Muscle of leg (tissue), 3 donors: ENCODE measurements at regions not wholly inside any gene's neighbourhood (a gene's known extent, or its start where the extent isn't known, plus 50 kb on each side); places are given as distances from the start of the nearest gene placed in this dataset.

ENCODE experiments used
- DNase-seq: peaks from one replicate; pipeline ENCODE4 v3.0.0; 2013
- H3K27ac ChIP-seq: one replicate; pipeline ENCODE4 v1.5.1; 2013; ENCODE audit warnings: mild to moderate bottlenecking, low read length, control low read depth
- H3K27me3 ChIP-seq: one replicate; pipeline ENCODE4 v1.6.1; 2013; ENCODE audit warnings: low read length; ENCODE audit not compliant: control insufficient read depth, insufficient read depth
- H3K36me3 ChIP-seq: one replicate; pipeline ENCODE4 v1.6.1; 2013; ENCODE audit warnings: low read length; ENCODE audit not compliant: control insufficient read depth, insufficient read depth
- H3K4me1 ChIP-seq: one replicate; pipeline ENCODE4 v1.6.1; 2013; ENCODE audit warnings: low read length; ENCODE audit not compliant: control insufficient read depth, insufficient read depth
- H3K4me3 ChIP-seq: one replicate; pipeline ENCODE4 v1.5.1; 2013; ENCODE audit warnings: low read length, control low read depth
- H3K9me3 ChIP-seq: replicated peaks from 2 replicates; pipeline ENCODE4 v1.6.1; 2013; ENCODE audit warnings: low read depth, low read length; ENCODE audit not compliant: control insufficient read depth
- WGBS: methylation state at CpG from one replicate; pipeline ENCODE4 v1.1.5; 2013; ENCODE audit warnings: missing lambda C conversion rate; ENCODE audit not compliant: insufficient coverage; 5-methylcytosine and 5-hydroxymethylcytosine counted together

DNA sequence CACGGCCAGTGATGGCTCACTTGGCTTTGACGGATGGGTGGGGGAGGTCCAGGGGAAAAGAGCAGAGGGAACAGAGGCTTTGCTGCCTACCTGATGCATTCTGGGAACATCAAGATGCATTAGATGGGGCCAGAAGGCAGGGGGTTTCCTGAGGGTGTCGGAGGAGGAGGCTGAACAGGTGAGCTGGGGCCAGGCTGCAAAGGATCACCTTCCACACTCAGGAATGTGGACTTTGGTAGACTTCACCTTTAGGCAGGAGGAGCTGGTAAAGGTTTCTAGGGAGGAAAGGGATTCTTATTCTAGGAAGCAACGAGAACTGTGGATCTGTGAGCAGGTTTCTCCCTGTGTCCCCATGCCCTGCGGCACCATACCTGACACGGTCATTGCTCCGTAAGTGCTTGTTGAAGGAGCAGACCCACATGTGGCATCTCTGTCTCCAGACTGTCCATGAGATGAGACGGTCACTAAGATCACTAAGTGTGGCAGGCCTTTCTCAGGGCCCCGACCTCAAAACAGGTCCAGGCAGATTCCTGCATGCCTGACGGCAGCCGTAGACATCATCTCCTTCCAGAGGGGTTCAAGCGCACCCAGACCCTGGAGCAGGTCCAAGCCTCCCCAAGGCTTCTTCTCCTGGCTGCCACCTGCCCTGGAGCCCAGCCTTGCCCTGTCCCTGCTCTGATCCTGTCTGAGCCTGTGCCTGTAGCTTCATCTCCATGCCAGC lies 89.1 kb upstream of the SLC25A33 start:
- 93% methylated on average over 12 of the region's 12 CpGs for WGBS
- no peaks in the 10 kb centered on the region for H3K9me3 ChIP-seq
- peaks cover 3% of the 10 kb centered on the region for H3K27me3 ChIP-seq
- no peak overlapping the region for H3K4me3 ChIP-seq
- H3K27ac ChIP-seq = no peak overlapping the region
- peaks cover 44% of the 10 kb centered on the region for H3K4me1 ChIP-seq
- DNase-seq = no peak
- H3K36me3 ChIP-seq = no peaks in the 10 kb centered on the region

DNA sequence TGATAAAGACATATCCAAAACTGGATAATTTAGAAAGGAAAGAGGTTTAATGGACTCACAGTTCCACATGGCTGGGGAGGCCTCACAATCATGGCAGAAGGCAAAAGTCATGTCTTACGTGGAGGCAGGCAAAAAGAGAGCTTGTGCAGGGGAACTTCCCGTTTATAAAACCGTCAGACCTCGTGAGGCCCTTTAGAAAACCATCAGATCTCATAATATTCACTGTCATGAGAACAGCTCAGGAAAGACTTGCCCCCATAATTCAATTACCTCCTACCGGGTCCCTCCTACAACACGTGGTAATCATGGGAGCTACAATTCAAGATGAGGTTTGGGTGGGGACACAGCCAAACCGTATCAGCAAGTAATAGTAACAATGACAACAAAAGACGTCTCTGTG lies 88.2 kb upstream of the SLC25A33 start:
- Histone ChIP-seq H3K9me3 (no peaks in the 10 kb centered on the region), H3K36me3 (no peaks in the 10 kb centered on the region), H3K27ac (no peak overlapping the region), H3K4me1 (peaks cover 51% of the 10 kb centered on the region), H3K4me3 (no peak overlapping the region), H3K27me3 (peaks cover 4% of the 10 kb centered on the region)
- DNase-seq = no peak
- WGBS = 90% methylated on average over 2 of the region's 8 CpGs

DNA sequence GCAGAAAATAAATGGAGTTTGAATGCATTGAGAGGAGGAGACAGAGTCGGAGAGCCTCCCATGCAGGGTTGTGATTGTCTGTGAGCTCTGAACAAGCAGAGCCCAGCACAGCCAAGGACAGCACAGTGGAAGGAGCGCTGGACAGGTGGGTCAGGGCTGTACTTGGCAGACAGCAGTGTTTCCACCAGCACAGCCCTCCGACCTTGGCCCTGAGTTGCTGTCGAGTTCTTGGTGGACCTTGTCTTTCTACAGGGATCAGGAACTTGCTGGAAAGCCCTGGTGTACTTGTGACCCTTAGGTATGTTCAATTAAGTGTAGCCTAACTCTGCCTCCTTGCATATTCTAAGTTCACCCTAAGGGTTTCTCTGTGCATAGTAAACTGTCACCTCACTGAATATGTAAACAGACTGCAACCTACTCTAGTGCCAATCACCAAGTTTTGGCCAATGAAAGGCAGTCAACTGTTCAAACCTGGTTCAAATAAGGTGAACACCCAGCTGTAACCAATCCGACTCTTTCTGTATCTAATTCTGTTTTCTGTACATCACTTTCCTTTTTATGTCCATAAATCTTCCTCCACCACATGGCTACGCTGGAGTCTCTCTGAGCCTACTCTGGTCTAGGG lies 86.6 kb upstream of the SLC25A33 start:
- DNase-seq = no peak
- peaks cover 7% of the 10 kb centered on the region for H3K27me3 ChIP-seq
- H3K9me3 ChIP-seq = no peaks in the 10 kb centered on the region
- H3K27ac ChIP-seq = no peak overlapping the region
- peaks cover 54% of the 10 kb centered on the region for H3K4me1 ChIP-seq
- H3K4me3 ChIP-seq = no peak overlapping the region
- no peaks in the 10 kb centered on the region for H3K36me3 ChIP-seq
- WGBS = 57% methylated on average over 4 of the region's 6 CpGs

DNA sequence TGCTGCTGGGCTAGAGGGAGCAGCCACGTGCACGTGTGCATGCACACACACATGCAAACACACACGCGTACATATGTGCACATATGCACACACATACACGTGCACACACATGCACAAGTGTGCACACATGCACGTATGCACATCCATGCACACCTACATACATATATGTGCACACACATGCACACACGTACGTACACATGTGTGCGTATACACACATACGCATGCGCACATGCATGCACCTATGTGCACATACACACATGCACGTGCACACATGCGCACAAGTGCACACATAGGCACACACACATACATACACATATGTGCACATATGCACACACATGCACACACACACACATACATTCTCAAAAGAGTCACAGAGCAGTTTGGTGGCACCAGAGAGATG lies 85.9 kb upstream of the SLC25A33 start:
- DNase-seq = no peak
- WGBS = 85% methylated on average over 13 of the region's 13 CpGs
- Histone ChIP-seq H3K4me3 (no peak overlapping the region), H3K27ac (no peak overlapping the region), H3K36me3 (no peaks in the 10 kb centered on the region), H3K9me3 (no peaks in the 10 kb centered on the region), H3K4me1 (peaks cover 51% of the 10 kb centered on the region), H3K27me3 (peaks cover 6% of the 10 kb centered on the region)

DNA sequence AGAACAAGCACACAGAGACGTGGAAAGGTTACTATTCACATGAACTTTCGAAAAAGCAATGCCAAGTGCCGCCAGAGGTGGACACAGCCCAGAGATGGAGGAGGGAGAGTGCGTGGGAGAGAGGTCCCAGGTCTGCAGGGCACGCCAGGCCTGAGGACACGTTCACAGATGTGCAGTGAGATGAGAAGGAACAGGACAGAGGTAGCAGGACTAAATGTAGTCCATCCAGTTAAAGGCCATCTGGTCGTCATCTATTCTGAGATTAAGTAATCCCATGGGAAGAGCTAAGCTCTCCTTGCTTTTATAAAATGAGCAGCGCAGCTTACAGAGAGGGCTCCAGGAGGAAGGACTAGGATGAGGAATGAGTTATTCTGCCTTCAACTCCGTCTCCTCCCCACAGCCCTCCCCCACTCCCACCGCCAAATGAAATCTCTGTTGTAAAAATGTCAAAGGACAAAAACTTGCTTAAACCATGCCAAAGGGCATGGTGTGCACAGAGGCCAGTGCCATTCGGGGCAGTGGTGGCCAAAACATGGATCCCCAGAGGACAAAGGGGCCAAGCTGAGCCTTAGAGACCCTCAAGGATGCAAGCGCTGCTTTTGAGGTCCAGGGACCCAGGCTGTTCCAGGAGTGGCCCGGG lies 85.4 kb upstream of the SLC25A33 start:
- DNase-seq = peak; percentile 78
- Histone ChIP-seq H3K27ac (peak overlapping the region; percentile 20), H3K4me1 (peaks cover 46% of the 10 kb centered on the region), H3K4me3 (no peak overlapping the region), H3K36me3 (no peaks in the 10 kb centered on the region), H3K27me3 (peaks cover 4% of the 10 kb centered on the region), H3K9me3 (no peaks in the 10 kb centered on the region)
- 30% methylated on average over 8 of the region's 13 CpGs for WGBS

DNA sequence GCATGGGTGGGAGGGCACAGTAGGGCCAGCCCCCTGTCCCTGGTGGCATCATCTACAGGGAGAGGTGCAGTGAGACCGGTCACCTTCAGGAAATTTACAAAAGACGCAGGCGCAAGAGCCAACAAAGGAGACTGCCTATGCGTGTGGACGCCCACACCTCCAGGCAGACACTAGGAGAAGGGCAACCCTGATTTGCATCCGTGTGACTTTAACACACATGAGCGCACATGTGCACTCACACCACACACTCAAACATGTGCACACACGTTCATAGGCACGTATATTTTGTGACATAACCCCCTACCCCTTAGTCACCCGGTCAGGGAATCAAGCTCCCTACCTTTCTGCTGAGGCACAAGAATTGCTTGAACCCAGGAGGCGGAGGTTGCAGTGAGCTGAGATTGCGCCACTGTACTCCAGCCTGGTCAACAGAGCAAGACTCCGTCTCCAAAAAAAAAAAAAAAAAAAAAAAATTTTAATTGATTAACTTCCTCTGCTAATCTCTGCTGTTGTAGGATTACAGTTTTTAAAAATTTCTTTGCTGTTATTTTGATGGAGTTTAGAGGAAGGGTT lies 84.7 kb upstream of the SLC25A33 start:
- no peak overlapping the region for H3K4me3 ChIP-seq
- no peaks in the 10 kb centered on the region for H3K36me3 ChIP-seq
- no peaks in the 10 kb centered on the region for H3K9me3 ChIP-seq
- peak overlapping the region; percentile 10 for H3K27ac ChIP-seq
- no peak for DNase-seq
- WGBS = 87% methylated on average over 10 of the region's 13 CpGs
- peaks cover 4% of the 10 kb centered on the region for H3K27me3 ChIP-seq
- peaks cover 39% of the 10 kb centered on the region for H3K4me1 ChIP-seq

DNA sequence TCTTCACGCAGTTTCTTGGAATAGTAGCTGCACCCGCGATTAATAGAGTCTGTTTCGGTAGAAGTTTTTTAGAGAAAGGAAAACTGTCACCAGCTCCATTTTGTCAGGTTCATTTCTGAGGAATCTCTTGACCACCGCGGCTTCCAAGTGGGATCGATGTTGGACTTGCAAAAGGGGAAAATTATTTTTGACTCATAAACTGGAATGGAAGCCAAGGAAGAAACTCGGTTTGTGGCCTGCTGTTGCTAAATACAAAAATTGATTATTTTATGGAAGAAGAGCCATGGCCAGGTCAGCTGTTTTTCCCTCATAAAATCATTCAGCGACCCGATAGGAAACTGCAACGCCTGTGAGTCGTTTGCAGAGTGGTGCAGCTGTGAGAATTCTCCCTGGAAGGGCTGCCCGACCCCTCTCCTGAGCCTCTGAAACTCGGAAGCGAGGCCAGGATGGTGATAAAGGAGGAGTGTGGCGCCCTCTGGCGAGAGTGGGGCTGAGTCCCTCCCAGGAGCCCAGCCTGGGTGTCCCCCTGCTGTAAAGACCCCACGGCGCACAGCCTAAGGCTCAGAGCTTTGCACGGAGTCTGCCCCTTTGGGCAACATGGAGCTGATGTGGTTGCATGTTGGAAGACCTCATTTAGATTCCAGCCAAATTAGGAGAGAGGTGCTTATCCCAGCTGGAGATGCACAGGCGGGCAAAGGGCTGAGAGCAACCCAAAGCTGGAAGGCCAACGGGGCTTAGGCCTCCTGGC lies 83.6 kb upstream of the SLC25A33 start:
- Histone ChIP-seq H3K27ac (peak overlapping the region; percentile 10), H3K9me3 (no peaks in the 10 kb centered on the region), H3K4me3 (no peak overlapping the region), H3K4me1 (peaks cover 39% of the 10 kb centered on the region), H3K36me3 (no peaks in the 10 kb centered on the region), H3K27me3 (peaks cover 4% of the 10 kb centered on the region)
- 32% methylated on average over 14 of the region's 22 CpGs for WGBS
- peak; percentile 95 for DNase-seq

DNA sequence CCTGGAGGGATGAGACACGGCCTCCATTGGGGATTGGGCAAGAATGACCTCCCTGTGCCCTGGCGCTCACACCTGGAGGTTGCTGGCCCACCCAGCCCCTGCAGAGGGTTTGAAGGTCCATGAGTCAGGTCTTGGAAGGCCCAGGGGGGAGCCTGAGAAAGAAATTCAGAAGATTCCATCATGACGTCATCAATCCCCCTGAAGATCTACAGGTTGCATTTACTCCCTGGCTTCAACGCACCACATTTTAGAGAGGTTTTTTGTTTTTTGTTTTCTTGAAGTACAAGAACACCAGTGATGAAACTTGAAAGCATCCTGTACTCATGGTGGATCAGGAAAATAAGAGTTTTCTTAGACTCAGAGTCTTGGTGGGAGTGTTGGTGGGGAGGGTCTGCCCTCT lies 82.4 kb upstream of the SLC25A33 start:
- H3K27me3 ChIP-seq = peaks cover 4% of the 10 kb centered on the region
- WGBS = 75% methylated on average over 2 of the region's 4 CpGs
- peaks cover 39% of the 10 kb centered on the region for H3K4me1 ChIP-seq
- no peak overlapping the region for H3K4me3 ChIP-seq
- H3K9me3 ChIP-seq = no peaks in the 10 kb centered on the region
- no peaks in the 10 kb centered on the region for H3K36me3 ChIP-seq
- no peak for DNase-seq
- no peak overlapping the region for H3K27ac ChIP-seq

DNA sequence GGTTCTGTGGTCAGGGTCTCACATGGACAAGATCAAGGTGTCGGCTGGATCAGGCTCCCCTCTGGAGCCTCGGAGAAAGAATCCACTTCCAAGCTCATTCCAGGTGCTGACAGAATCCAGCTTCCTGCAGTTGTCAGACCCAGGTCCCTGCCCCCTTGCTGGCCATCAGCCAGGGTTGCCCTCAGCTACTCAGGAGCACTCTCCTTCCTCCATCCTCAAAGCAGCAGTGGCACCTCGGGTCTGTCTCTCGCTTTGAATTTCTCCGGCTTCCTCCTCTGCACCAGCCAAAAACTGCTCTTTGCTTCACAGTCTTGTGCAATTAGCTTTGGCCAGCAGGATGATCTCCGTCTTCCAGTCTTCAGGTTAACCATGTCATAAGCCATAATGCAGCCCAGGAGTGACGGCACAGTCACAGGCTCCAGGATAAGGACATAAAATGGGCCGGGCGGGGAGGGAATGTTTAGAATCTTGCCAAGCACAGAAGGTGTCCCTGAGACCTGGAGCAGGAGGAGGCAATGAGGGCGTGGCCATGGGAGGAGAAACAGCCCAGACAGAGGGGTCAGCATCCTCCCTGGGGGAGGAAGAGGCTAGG lies 79.4 kb upstream of the SLC25A33 start:
- DNase-seq = peak; percentile 41
- Histone ChIP-seq H3K27ac (no peak overlapping the region), H3K36me3 (no peaks in the 10 kb centered on the region), H3K4me3 (no peak overlapping the region), H3K9me3 (no peaks in the 10 kb centered on the region), H3K27me3 (peaks cover 4% of the 10 kb centered on the region), H3K4me1 (peaks cover 20% of the 10 kb centered on the region)
- WGBS = 31% methylated on average over 10 of the region's 10 CpGs
